Eye (tissue), 1 donor: ENCODE measurements at regions not wholly inside any gene's neighbourhood (a gene's known extent, or its start where the extent isn't known, plus 50 kb on each side); places are given as distances from the start of the nearest gene placed in this dataset.
A peak's percentile ranks its signal among the peaks of the same experiment; 100 is the strongest.
"Not testable (repeated sequence)": the region's sequence is repeated elsewhere in the genome, so short reads cannot be mapped to it uniquely, and the experiment has no call there.

ENCODE experiments used
- DNase-seq: peaks from one replicate; pipeline ENCODE4 v3.0.0-alpha.2; 2015

DNA sequence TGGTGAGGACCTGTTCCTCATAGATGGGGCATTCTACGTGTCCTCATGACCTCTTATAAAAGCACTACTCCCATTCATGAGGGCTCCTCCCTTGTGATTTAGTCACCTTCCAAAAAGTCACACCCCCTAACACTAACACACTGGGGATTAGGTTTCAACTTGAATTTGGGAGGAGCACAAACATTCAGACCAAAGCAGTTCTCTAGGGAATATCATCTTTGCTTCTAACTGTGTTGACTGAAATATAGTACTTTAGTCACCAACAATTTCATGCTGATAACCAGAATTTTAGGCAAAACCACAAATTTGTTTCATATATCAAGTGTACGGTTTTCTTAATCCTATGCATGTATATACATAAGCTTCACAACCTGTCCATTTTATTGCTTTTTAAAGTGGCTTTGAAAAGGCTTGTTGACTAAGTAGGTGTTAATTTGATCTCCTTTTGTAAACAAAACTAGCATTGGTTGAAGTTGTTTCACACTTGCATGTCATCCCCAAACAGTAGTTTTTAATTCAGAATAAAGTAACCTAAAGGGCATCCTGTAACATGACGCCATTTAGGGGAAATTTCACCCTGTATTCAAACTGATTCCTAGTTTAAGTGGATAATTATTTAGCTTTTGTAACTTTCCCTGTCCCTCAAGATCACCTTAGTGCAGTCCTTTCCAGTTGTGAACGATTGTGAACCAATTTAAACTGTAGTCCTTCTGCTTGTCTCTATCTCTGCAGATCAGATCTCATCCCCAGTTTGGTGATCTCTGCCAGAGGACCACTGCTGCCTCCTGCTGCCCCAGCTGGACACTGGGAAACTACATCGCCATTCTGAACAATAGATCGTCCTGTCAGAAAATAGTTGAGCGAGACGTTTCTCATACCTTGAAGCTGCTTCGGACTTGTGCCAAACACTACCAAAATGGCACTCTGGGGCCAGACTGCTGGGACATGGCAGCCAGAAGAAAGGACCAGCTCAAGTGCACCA is 141.1 kb downstream of the TLR5 start:
- no peak for DNase-seq

DNA sequence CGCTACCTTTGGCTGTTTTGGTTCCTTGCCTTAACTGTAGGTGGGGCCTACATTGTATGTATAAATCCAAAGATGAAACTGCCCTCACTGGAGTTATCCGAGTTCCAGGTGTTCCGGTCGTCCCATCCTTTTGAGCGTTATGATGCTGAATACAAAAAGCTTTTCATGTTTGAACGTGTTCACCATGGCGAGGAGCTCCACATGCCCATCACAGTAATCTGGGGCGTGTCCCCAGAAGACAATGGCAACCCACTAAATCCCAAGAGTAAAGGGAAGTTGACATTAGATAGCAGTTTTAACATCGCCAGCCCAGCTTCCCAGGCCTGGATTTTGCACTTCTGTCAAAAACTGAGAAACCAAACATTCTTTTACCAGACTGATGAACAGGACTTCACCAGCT is 139.5 kb downstream of the TLR5 start:
- DNase-seq = no peak

DNA sequence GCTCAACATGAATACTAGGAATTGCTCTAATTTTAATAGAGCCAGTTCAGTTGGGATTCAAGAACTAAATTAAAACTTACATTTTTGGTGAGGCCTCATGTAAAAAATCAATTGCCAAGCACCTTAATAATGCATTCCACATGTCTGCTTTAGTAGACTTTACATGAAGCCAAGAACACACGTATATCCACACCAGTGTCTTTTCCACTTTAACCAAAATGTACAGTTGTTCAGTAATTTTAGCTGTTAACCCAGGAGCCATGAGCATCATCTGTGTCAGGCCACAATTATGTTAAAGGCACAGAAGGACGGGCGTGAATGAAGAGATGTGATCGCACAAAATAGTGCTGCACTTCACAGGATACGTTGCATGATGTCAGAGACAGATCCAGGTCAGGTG is 136.7 kb downstream of the TLR5 start:
- no peak for DNase-seq

DNA sequence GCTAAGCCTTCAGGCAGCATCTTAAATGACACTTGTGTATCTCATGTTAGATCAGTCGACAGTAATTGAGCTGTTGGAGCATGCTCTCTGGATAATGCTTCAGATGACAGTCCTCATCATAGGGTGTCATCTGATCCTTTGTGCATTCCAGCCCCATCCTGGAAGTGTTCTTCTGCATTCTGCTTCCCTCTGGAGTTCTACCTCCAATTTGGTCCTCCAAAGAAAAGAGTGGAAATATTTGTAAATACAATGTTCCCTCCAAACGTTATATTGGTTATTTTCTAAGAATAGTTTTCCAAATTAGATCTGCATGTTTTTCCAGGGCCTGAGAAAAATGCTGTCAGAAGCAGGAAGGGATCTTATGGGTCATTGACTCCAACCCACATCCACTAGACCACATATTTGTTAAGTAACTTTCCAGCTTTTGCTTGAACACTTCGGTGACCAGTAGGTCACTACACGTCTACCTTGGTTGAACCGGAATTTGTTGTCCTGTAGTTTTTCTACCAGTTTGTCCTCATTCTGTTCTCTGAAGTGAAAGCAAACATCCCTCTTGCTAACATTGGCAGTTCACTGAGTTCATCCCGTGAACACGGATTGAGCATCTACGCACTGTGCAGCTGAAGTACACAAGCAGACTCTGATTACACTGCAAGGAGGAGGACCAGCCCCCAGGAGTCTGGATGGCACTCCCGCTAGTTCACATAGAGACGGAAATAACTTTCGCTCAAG is 136.0 kb downstream of the TLR5 start:
- peak; percentile 35 for DNase-seq

DNA sequence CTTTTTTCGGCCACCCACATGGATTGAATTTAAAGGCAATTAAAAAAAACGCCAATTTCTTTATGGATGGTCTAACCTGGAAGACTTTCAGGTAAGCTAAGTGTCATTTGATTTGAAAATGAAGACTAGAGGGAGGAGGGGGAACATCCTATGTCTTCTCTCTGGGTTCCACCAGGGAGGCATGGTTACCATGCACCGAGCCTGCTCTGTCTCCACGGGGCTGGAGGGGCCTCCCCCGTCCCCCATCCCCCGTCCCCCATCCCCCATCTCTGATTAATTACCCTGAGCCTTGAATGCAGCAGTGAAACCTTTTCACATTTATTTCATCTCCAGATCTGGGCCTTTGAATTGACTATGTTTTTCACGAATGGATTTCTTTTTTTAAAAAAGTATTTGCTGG is 135.1 kb downstream of the TLR5 start:
- DNase-seq = no peak

DNA sequence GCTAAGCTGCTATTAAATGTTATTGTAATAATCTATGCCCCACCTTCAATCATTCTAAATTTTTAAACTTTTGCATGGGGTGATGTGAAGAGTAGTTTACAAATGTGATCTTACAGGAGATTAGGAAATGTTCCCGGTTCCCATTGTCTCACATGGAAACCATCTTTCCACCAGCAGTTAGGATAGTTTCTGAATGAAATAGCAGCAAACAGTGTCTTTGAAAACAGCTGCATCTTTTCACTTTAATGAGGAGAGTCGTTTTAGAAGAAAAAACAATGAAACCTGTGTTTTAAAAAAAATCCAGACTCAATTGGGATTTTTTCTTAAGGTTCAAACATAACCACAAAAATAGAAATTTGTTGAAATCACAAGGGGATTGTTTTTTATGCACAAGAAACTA is 134.2 kb downstream of the TLR5 start:
- DNase-seq = no peak

DNA sequence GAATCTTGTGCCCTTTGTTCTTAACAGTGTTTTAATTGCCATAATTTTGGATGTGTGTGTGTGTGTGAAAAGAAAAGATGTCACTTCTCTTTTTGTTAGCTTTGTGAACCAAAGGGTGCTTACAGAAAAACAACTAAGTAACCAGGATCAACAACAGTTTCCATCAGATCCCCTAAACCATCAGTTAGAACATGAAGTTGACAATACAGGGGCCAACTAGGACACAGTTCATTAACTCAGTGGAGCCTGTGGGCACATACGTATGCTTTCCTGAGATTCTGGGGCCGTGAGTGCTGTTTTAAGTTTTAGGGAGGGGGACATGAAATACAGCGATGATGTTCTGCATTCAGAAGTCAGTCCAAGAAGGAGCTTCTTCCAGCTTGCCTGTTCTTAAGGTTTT is 133.6 kb downstream of the TLR5 start:
- no peak for DNase-seq

DNA sequence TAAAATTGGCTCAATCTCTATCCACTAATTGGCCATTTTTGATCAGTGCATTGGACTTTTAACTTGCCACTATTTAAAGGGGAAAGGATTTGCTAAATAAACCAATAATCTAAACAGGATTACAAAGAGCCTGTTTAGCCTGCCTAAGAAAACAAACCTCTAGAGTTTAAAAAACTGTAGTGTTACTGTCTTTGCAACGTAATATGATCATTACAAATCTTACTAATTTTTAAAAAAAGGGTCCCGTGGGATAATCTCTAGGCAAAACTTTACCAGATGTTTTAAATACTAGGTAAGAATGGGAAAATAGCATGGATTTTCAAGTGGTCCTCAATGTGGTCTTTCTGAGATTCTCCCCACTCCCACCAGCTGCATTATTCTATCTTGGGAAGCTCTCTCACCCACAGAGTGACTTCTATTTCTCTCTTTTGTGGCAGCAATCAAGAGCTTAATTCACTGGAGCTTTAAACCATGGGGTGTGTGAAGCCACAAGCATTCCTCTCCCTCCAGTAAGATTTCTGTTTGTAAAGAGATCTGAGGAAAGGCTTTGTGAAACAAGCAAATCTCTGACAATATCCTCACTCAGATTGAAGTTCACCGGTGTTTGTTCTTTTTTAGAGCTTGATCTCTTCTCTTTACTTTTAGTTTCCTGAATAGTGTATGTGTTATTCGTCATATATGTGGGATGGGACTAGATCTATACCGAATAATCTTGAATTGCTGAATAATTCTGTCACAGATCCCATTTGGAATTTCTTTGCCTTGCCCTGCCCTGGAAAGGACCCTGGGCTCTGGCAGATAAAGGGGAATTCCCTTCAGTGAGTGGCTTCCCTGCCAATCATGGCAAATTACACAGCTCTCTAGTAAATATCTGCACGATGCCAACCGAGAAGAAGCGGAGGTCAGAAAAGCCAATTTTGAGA is 132.2 kb downstream of the TLR5 start:
- DNase-seq = peak; percentile 46

DNA sequence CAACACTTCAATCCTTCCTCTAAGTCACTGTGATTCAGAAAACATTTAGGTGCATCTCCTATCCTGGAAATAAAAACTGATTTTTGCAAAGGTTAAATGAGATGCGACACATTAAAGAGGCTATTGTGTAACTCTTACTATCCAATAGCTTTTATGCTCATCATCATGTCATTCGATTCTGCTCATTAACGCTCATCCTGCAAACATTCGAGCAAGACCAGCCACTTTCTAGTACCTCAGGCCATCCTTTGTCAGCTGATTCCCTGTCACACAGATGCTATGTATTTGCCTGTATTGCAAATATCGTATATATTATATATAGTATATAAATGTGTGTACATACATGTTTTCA is 131.6 kb downstream of the TLR5 start:
- no peak for DNase-seq

DNA sequence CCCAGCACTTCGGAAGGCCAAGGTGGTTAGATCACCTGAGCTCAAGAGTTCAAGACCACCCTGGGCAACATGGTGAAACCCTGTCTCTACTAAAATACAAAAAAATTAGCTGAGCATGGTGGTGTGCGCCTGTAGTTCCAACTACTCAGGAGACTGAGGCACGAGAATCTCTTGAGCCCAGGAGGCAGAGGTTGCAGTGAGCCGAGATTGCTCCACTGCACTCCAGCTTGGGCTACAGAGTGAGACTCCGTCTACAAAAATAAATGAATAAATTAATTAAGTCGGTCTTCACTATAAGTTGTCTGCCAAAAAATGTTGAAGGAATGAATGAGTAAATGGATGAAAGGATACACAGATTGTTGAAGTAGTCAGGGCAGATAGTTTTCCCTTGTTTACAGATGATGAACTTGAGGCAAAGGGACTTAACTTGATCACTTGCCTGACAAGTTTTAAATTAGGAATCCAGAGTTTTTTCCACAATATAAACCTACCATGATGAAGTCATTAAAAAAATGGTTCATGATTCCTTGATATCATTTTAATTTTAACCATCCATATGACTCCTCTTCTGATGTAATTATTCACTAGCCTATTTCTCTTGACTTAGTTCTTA is 130.8 kb downstream of the TLR5 start:
- no peak for DNase-seq

DNA sequence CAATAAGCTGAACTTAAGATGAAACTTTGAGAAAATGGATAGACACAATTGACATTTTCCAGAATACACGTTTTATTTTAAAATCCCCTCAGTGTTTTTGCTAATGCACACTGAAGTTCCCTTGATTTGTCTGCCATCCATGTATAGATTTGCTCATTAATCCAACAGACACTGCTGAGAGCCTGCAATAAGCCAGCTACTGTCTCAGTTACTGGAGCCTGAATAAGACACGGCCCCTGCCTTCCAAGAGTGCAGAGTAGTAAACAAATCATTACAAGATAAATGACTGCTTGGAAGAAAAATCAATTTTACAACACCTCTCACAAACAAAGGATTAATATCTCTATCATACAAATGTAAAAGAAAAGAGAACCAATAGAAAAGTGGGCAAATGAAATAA is 130.1 kb downstream of the TLR5 start:
- no peak for DNase-seq

DNA sequence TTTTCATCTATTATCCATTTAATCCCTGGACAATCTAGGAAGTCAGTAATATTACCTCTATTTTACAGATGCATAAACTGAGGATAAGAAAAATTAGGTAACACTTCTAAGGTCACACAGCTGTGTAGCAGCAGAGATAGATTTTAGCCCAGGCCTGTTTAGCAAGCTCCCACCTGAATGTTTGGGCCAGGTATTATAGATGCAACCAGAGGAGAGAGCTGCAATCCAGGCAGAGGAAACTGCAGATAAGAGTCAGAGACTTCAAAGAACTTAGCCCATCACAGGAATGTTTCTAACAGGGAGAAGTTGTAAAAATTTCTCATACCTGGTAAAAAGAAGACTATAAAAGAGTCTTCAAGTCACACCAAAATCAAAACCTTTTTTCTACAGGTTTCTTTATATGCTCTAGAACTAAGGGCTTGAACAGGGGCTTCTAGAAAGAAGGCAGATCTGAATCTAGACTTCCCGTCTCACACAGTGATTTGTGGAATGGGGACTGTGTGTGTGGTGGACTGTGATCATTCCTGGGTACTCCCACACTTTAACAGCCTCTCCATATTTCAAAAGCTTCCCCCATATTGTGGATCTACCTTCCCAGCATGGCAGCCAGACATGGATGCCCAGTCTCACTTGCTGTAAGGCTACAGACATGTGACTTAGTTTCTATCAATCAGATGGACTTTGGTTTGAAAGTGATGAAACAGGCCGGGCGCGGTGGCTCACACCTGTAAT is 128.7 kb downstream of the TLR5 start:
- no peak for DNase-seq

DNA sequence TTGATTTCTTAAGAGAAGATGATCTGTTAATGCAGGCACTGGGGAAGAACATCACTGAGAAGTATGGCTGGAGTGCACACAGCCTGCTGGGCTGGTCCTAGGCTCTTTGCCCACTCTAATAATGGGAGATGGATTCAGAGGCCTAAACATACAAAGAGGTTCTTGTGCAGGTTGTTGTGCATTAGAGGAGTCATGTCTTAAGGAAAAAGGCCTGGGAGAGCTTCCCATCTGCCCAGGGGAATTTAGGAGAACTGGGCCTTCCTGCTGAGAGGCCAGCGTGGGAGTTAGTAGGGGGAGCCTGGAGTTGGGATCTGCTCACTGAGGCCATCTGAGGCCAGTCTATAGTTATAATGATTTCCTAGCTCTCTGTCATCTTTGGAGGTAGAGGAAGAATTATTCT is 126.7 kb downstream of the TLR5 start:
- no peak for DNase-seq

DNA sequence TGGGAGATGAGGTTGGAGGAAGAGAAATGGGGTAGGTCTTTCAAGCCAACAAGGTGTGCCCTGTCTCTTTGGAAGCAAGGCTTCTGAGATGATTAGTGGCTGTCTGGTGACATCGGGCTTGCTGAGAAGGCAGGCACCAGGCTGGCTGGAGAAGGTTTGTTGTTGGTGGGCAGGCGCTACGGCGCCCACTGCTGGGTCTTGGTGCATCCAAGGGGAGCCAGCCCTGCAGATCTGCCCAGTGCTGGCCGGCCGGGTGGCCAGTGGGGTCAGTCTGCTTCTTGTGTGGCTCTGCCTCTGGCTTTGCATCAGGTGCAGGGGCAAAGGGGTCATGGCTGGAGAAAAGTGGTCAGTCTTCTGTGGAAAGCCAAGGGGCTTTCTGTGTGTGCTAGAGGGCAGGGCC is 126.2 kb downstream of the TLR5 start:
- no peak for DNase-seq

DNA sequence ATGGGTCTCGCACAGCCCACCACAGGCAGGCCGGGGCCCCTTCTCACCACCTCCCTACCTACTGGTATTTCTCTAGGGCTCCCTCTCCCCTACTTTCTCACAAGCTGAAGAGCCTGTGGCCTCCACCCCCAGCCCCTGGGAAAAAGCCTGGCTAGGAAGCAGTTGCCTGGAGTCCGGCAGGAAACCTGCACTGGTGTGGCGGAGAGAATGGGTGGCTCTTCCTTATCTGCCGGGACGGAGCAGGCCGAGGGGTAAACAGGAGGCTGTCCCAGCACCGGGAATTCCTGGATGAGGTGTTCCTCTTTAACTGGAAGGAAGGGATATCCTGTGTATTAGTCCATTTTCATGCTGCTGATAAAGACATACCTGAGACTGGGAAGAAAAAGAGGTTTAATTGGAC is 125.8 kb downstream of the TLR5 start:
- no peak for DNase-seq

DNA sequence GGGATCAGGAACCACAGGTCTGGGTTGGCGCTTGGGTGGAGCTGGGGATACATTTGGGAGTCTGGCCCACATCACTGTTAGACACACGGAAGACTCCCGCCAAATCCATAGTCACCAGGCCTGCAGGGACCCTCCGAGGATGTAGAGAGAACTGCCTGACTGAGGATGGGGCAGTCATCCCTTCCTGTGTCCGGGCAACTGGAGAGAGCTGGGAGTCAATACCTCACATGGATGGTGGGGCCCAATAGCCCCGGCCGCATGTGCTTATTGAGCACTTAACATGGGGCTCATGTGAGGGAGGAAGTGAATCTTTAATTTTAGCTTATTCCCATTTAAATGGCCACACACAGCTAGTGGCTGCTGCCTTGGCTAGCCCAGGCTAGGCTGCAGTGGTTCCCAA is 124.5 kb downstream of the TLR5 start:
- no peak for DNase-seq

DNA sequence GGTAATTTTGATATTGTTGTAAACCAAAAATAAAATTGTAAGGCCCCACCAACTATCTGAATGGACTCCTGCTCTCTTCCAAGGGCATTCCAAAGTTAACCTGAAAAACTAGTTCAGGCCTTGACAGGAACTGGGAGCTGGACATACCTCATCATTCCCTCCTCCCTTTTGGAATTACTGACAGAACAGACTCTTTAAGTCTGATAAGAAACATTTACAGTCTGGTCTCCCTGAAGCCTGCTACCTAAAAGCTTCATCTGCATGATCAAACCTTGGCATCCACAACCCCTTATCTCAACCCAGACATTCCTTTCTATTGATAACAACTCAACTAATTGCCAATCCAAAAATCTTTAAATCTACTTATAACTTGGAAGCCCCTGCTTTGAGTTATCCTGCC is 123.8 kb downstream of the TLR5 start:
- no peak for DNase-seq

DNA sequence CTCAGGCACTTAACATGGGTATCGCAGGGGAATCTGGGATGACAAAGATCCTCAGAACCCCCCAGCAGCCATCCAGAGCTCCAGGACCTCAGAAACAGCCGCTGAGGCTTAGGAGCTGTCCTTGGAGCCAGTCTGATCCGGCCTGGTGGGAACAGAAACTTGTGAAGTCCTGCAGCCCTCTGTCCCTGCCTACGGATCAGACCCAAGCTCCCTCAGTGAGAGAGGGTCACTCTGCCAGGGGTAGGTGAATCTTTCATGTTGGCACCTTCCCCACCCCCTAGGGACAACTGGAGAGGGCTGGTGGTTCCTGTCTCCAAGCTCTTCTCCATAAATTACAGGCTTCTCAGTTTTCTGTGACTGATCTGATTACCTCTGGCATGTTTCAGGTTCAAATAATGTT is 122.3 kb downstream of the TLR5 start:
- no peak for DNase-seq

DNA sequence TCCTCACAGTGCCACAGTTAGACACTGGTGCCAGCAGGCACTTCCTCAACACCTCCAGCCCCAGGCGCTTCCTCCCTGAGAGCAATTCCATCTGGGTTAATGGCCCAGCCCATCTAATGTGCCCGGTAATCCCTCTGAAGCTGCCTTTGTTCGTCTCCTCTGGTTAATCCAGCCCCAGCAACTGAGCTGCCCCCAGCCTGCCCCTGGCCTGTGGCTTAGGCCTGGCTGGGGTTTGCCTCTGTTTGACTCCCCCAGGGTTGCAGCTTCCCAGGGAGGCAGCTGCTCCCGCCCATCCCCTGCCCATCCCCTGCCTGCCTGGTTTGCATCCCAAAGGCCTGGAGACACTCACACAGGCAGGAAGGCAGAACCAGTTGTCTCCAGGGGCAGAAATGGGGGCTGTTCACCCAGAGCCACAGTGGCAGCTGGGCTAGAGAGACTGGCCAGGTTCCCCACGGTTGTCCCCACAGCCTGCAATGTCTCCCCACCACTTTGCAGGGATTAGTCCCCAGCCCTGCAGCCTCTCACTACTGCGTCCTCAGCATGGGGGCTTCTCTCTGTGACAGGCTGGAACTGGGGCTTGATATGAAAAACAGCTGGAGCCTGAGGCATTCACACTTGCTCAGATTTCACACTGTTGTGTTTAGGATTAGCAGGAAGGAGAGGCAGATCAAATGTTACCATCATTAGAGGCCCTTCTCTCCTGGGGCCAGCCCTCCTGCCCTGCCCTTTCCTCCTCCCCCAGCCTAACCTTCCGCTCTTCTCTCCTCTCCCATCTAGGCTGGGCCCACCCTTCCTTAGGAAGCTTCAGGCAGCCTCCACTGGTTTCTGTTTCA is 120.2 kb downstream of the TLR5 start:
- peak; percentile 82 for DNase-seq

DNA sequence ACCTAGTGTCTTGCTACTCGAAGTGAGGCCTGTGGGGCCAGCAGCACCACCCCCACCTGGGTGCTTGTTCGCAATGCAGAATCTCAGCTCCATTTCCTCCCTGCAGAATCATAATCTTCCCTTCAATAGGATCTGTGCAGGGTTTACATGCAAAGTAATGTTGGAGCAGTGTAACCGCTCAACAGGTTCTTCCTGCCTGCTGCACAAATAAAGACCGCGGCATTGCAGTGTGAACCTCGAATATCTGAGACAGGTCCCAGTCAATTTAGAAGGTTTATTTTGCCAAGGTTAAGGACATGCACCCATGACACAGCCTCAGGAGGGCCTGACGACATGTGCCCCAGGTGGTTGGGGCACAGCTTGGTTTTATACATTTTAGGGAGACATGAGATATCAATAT is 119.2 kb downstream of the TLR5 start:
- DNase-seq = no peak

DNA sequence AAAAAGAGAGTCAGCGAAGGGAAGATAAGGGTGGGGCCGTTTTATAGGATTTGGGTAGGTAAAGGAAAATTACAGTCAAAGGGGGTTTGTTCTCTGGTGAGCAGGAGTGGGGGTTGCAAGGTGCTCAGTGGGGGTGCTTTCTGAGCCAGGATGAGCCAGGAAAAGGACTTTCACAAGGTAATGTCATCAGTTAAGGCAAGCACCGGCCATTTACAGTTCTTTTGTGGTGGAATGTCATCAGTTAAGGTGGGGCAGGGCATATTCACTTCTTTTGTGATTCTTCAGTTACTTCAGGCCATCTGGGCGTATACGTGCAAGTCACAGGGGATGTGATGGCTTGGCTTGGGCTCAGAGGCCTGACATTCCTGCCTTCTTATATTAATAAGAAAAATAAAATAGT is 118.6 kb downstream of the TLR5 start:
- not testable (repeated sequence) for DNase-seq
